ENCODE measurements at regions not wholly inside any gene's neighbourhood (a gene's known extent, or its start where the extent isn't known, plus 50 kb on each side); places are given as distances from the start of the nearest gene placed in this dataset.

DNA sequence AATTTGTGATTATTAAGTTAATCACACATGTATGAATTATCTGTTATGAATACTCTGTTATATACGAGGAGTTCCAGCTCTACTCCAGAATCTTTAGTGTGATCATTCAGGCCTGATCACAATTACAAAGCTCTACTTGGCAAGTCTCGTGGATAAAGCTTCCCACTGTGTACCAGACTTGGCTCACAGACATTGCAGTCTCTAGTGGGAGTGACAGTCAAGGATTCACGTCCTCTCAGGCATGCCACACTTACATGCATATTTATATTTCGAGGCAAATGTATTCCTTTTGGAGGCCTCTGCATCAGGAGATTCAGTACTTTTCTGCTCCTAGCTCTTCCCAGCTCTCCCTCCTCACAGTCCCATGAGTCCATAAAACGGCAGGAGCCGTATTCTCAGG, 403.4 kb upstream of the CDH7 start:
- TF ChIP-seq, protein P1, sequence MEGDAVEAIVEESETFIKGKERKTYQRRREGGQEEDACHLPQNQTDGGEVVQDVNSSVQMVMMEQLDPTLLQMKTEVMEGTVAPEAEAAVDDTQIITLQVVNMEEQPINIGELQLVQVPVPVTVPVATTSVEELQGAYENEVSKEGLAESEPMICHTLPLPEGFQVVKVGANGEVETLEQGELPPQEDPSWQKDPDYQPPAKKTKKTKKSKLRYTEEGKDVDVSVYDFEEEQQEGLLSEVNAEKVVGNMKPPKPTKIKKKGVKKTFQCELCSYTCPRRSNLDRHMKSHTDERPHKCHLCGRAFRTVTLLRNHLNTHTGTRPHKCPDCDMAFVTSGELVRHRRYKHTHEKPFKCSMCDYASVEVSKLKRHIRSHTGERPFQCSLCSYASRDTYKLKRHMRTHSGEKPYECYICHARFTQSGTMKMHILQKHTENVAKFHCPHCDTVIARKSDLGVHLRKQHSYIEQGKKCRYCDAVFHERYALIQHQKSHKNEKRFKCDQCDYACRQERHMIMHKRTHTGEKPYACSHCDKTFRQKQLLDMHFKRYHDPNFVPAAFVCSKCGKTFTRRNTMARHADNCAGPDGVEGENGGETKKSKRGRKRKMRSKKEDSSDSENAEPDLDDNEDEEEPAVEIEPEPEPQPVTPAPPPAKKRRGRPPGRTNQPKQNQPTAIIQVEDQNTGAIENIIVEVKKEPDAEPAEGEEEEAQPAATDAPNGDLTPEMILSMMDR (conservative IDR thresholded peaks at IDR 0.05; ENCODE audit: low read depth, low read length): no peak
- no peak for TF ChIP-seq EZH2 (IDR thresholded peaks at IDR 0.05; ENCODE audit: low read length, unreplicated experiment)

All from PC-3 (cell line).